Transverse colon (tissue), 4 donors: ENCODE measurements at regions not wholly inside any gene's neighbourhood (a gene's known extent, or its start where the extent isn't known, plus 50 kb on each side); places are given as distances from the start of the nearest gene placed in this dataset.

ENCODE experiments used
- DNase-seq: peaks from one replicate; pipeline ENCODE4 v3.0.0-alpha.2; 2019
- H3K27ac ChIP-seq, 4 donors: fragments of 200-600 bp; sonication (generic); 2 replicates each; pipeline ENCODE4 v1.5.1; 2016 to 2018; ENCODE audit warnings: inconsistent platforms in 4 of 4
- H3K27me3 ChIP-seq: fragments of 200-600 bp; sonication (generic); 2 replicates; pipeline ENCODE4 v1.5.1; 2017; ENCODE audit warnings: inconsistent platforms
- H3K36me3 ChIP-seq, 4 donors: fragments of 200-600 bp; sonication (generic); 2 replicates each; pipeline ENCODE4 v1.5.1; 2017 to 2019; ENCODE audit warnings: inconsistent platforms in 4 of 4
- H3K4me1 ChIP-seq, 4 donors: fragments of 200-600 bp; sonication (generic); 2 replicates each; pipeline ENCODE4 v1.5.1; 2017 to 2020; ENCODE audit warnings: inconsistent platforms in 4 of 4
- H3K4me3 ChIP-seq, 4 donors: fragments of 200-600 bp; sonication (generic); 1 replicate in 1 of 4; 2 replicates in 3 of 4; pipeline versions ENCODE4 v1.5.1 to v1.6.1; 2017 to 2019; ENCODE audit warnings: inconsistent platforms in 4 of 4
- H3K9me3 ChIP-seq, 2 donors: fragments of 200-600 bp; sonication (generic); 2 replicates each; pipeline ENCODE4 v1.5.1; 2017 to 2019; ENCODE audit warnings: inconsistent platforms in 2 of 2
- EP300 ChIP-seq: sonication (generic); formaldehyde crosslinking; IDR thresholded peaks from one replicate; pipeline ENCODE4 v1.6.1; 2017; ENCODE audit warnings: antibody characterized with exemption, low read depth
- POLR2A ChIP-seq: fragments of 450-650 bp; IDR thresholded peaks from one replicate; pipeline ENCODE4 v1.6.1; 2016; ENCODE audit warnings: antibody characterized with exemption, mild to moderate bottlenecking, moderate library complexity
- POLR2AphosphoS5 ChIP-seq, 3 donors: sonication (generic); formaldehyde crosslinking; IDR thresholded peaks; one replicate each; pipeline ENCODE4 v1.6.1; 2016; ENCODE audit warnings: antibody characterized with exemption in 3 of 3
- WGBS, 2 donors: methylation state at CpG; one replicate each; pipeline ENCODE4 v1.1.5; 2018; ENCODE audit warnings: low coverage in 1 of 2; 5-methylcytosine and 5-hydroxymethylcytosine counted together
- in situ Hi-C, 4 donors: fragments of 200-750 bp; cut with MboI; loops; one replicate each; pipeline versions ENCODE4 v1.15.0 to v1.15.1; 2017; ENCODE audit warnings: low sequenced_read_pairs in 3 of 4, low pct_ligation_motif_present in 1 of 4, low pct_unique_long_range_greater_than_20kb in 1 of 4
- intact Hi-C: fragments of 100-400 bp; cut with DNase I; formaldehyde crosslinking; loops from one replicate; pipeline ENCODE4 v1.15.1; 2023; ENCODE audit warnings: low total_unique reads
- small RNA-seq, 4 donors: library from RNA; depleted of rRNA; stranded (forward); fragments of <200 nt; gene quantifications; one replicate each; pipeline ENCODE3, GENCODE V24; 2016
- TF ChIP-seq, protein P1 (sequence below), 5 experiments: fragments of 200-600 bp in 3 of 5; fragments of 450-650 bp in 2 of 5; sonication (generic) in 3 of 5; IDR thresholded peaks; 1 replicate in 2 of 5; 2 replicates in 3 of 5; pipeline ENCODE4 v1.5.1; 2016 to 2017; ENCODE audit warnings: antibody characterized with exemption in 5 of 5, inconsistent platforms in 3 of 5, mild to moderate bottlenecking in 2 of 5, moderate library complexity in 1 of 5

DNA sequence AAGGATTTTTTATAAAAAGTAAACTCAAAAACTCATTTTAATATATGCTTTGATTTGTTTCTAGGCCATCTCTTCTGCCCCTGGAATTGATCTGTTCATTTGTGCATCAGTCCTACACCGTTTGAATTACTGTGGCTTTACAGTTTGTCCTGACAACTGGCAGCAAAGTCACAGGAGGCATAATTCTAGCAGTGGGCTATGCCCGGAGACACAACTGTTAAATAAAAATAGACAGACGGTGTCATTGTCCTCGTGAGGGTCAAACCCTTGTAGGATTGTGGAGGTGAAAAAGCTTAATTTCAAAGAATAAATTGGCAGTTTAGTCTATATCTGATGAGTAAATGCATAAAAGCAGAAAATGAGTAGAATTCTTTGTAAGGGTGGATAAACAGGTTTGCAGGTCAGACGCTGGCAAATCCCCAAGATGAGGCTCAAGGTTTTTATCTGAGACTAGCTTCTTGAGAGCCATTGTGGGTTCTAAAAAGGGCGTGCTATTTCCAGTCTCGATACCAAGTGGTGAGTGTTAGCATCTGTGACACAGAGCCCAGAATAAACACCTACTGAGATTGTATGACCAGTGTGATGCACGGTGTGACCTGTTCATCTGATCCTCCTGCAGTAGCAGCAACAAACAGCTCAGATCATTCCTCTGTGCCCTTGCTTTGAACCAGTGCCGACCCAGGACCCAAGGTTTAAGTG lies 51.5 kb upstream of the SLCO3A1 start:
- no peak for DNase-seq
- Histone ChIP-seq H3K27ac (no peak overlapping the region), H3K27me3 (peaks cover 4% of the 10 kb centered on the region), H3K36me3 (no peaks in the 10 kb centered on the region), H3K4me1 (no peaks in the 10 kb centered on the region), H3K9me3 (no peaks in the 10 kb centered on the region), H3K4me3 (no peak overlapping the region)
- TF ChIP-seq, protein P1, sequence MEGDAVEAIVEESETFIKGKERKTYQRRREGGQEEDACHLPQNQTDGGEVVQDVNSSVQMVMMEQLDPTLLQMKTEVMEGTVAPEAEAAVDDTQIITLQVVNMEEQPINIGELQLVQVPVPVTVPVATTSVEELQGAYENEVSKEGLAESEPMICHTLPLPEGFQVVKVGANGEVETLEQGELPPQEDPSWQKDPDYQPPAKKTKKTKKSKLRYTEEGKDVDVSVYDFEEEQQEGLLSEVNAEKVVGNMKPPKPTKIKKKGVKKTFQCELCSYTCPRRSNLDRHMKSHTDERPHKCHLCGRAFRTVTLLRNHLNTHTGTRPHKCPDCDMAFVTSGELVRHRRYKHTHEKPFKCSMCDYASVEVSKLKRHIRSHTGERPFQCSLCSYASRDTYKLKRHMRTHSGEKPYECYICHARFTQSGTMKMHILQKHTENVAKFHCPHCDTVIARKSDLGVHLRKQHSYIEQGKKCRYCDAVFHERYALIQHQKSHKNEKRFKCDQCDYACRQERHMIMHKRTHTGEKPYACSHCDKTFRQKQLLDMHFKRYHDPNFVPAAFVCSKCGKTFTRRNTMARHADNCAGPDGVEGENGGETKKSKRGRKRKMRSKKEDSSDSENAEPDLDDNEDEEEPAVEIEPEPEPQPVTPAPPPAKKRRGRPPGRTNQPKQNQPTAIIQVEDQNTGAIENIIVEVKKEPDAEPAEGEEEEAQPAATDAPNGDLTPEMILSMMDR (IDR thresholded peaks at IDR 0.05), result no peak
- TF ChIP-seq POLR2A (no peak), EP300 (no peak), POLR2AphosphoS5 (IDR thresholded peaks at IDR 0.05) (no peak)
- in situ Hi-C loops, result no loop called here
- 73 to 80% methylated on average over 8 to 9 of the region's 9 CpGs for WGBS, 2 donors
- intact Hi-C loops, result no loop called here

DNA sequence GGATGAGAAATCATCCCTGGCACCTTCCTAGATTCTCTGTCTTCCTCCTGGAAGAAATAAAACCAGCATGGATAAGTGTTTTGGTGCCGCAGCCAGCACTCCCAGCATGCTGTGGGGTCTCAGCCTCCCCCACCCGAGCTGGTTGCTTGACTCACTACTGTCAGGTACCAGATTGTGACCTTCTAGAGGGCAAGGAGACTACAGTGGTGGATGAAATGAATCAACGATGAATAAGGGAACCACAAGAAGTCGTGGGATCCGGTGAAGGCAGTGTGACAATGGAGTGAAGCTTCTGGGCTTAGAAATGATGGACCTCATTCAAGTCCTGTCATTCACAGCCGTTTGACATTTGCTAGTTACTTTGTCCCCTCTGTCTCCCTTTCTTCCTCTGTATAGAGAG lies 50.2 kb upstream of the SLCO3A1 start:
- no peak overlapping the region for H3K4me3 ChIP-seq
- no peaks in the 10 kb centered on the region for H3K4me1 ChIP-seq
- intact Hi-C loops, result no loop called here
- 79% methylated on average over 6 of the region's 6 CpGs; no CpG with 5 or more reads in 1 of the 2 donors for WGBS, 2 donors
- no peaks in the 10 kb centered on the region for H3K9me3 ChIP-seq
- no peak overlapping the region for H3K27ac ChIP-seq
- TF ChIP-seq EP300 (no peak), POLR2A (no peak), POLR2AphosphoS5 (IDR thresholded peaks at IDR 0.05) (no peak)
- TF ChIP-seq, protein P1 (IDR thresholded peaks at IDR 0.05), result no peak
- in situ Hi-C loops, result no loop called here
- H3K36me3 ChIP-seq, result no peaks in the 10 kb centered on the region
- H3K27me3 ChIP-seq, result peaks cover 4% of the 10 kb centered on the region
- DNase-seq, result no peak

Small RNA genes lying in the stretch of these regions (small RNA-seq; reads per million reads assigned to genes)
- gene AC107958.1, result 0 to 0.24 (median 0) reads per million in 4 donors
